Natural killer cell (primary cell): ENCODE measurements at regions not wholly inside any gene's neighbourhood (a gene's known extent, or its start where the extent isn't known, plus 50 kb on each side); places are given as distances from the start of the nearest gene placed in this dataset.

ENCODE experiments used
- ATAC-seq, 3 donors: fragments of 150-1000 bp in 2 of 3; fragments of 200-7000 bp in 1 of 3; cut with Tn5 transposase; 1 replicate in 1 of 3; 2 replicates in 2 of 3; pipeline ENCODE4 v1.10.0; 2021; ENCODE audit warnings: mild to moderate bottlenecking in 2 of 3, moderate library complexity in 2 of 3
- DNase-seq, 2 donors: peaks; one replicate each; pipeline versions ENCODE4 v3.0.0 to v3.0.0-alpha.2; 2013 to 2021; ENCODE audit warnings: mixed read lengths in 1 of 2
- H3K27ac ChIP-seq: one replicate; pipeline ENCODE4 v1.5.1; 2013; ENCODE audit warnings: mild to moderate bottlenecking, low read length
- H3K27me3 ChIP-seq: one replicate; pipeline ENCODE4 v1.6.1; 2013; ENCODE audit warnings: low read length; ENCODE audit not compliant: control insufficient read depth, insufficient read depth
- H3K36me3 ChIP-seq: one replicate; pipeline ENCODE4 v1.6.1; 2013; ENCODE audit warnings: low read length; ENCODE audit not compliant: control insufficient read depth, insufficient read depth
- H3K4me1 ChIP-seq: one replicate; pipeline ENCODE4 v1.6.1; 2013; ENCODE audit warnings: low read length; ENCODE audit not compliant: control insufficient read depth, insufficient read depth
- H3K4me3 ChIP-seq: one replicate; pipeline ENCODE4 v1.5.1; 2013; ENCODE audit warnings: low read length
- H3K9me3 ChIP-seq: one replicate; pipeline ENCODE4 v1.6.1; 2013; ENCODE audit warnings: low read length; ENCODE audit not compliant: control insufficient read depth, insufficient read depth
- H3K27ac Mint-ChIP-seq, 2 donors: one replicate each; pipeline ENCODE4 v1.8.0; 2022; ENCODE audit warnings: mild to moderate bottlenecking in 2 of 2, mixed read lengths in 2 of 2, moderate library complexity in 1 of 2
- H3K27me3 Mint-ChIP-seq, 2 donors: one replicate each; pipeline ENCODE4 v1.8.0; 2022; ENCODE audit warnings: low read depth in 2 of 2, mixed read lengths in 2 of 2
- H3K36me3 Mint-ChIP-seq: one replicate; pipeline ENCODE4 v1.8.0; 2022; ENCODE audit warnings: mixed read lengths
- H3K4me1 Mint-ChIP-seq, 2 donors: one replicate each; pipeline ENCODE4 v1.8.0; 2022; ENCODE audit warnings: mixed read lengths in 2 of 2
- H3K4me3 Mint-ChIP-seq: one replicate; pipeline ENCODE4 v1.8.0; 2022; ENCODE audit warnings: mild to moderate bottlenecking, moderate library complexity, mixed read lengths
- H3K9me3 Mint-ChIP-seq, 2 donors: one replicate each; pipeline ENCODE4 v1.8.0; 2022; ENCODE audit warnings: mixed read lengths in 2 of 2
- WGBS: methylation state at CpG from one replicate; pipeline ENCODE4 v1.1.7; 2013; ENCODE audit warnings: missing lambda C conversion rate; ENCODE audit not compliant: insufficient coverage; 5-methylcytosine and 5-hydroxymethylcytosine counted together
- intact Hi-C: fragments of 100-400 bp; cut with micrococcal nuclease; formaldehyde crosslinking; loops from one replicate; pipeline ENCODE4 v1.14.2; 2022
- TF ChIP-seq, protein P1 (sequence below): fragments of 200-600 bp; IDR thresholded peaks from one replicate; pipeline ENCODE4 v1.8.0; 2022; ENCODE audit warnings: antibody characterized with exemption

GRCh38 chr4:12555011-12555410 is 929.1 kb downstream of the RAB28 start:
- no peaks in the 10 kb centered on the region for H3K4me1 ChIP-seq
- peaks cover 14 to 33% of the 10 kb centered on the region in 2 donors for H3K9me3 Mint-ChIP-seq
- no peaks in the 10 kb centered on the region for H3K9me3 ChIP-seq
- no peak overlapping the region for H3K4me3 ChIP-seq
- TF ChIP-seq, protein P1, sequence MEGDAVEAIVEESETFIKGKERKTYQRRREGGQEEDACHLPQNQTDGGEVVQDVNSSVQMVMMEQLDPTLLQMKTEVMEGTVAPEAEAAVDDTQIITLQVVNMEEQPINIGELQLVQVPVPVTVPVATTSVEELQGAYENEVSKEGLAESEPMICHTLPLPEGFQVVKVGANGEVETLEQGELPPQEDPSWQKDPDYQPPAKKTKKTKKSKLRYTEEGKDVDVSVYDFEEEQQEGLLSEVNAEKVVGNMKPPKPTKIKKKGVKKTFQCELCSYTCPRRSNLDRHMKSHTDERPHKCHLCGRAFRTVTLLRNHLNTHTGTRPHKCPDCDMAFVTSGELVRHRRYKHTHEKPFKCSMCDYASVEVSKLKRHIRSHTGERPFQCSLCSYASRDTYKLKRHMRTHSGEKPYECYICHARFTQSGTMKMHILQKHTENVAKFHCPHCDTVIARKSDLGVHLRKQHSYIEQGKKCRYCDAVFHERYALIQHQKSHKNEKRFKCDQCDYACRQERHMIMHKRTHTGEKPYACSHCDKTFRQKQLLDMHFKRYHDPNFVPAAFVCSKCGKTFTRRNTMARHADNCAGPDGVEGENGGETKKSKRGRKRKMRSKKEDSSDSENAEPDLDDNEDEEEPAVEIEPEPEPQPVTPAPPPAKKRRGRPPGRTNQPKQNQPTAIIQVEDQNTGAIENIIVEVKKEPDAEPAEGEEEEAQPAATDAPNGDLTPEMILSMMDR = no peak
- H3K27me3 ChIP-seq = no peaks in the 10 kb centered on the region
- intact Hi-C loops = no loop called here
- DNase-seq (no peak), ATAC-seq (no peak)
- H3K4me1 Mint-ChIP-seq = no peaks in the 10 kb centered on the region
- H3K36me3 Mint-ChIP-seq = no peaks in the 10 kb centered on the region
- WGBS = 69% methylated on average over 4 of the region's 4 CpGs
- H3K27me3 Mint-ChIP-seq = no peaks in the 10 kb centered on the region
- H3K4me3 Mint-ChIP-seq = no peak overlapping the region
- H3K27ac Mint-ChIP-seq = no peak overlapping the region
- no peak overlapping the region for H3K27ac ChIP-seq
- no peaks in the 10 kb centered on the region for H3K36me3 ChIP-seq

DNA sequence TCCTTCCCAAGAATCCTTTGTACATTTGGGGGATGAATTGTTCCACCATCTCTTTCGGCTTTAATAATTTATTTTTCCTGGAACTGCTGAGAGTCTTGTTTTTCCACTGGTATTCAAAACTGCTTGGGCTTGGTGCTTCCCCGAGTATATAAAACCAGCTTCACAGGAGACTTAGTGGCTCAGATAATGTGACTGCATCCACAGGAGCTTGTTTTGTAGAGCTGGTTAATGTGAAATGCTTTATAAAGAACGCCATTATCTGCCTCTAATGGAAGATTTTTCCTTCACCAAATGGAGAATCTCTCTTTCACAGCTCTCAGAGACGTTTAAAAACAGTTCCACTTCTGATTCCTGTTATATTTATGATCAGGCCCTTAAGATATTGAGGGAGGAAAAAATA is 935.5 kb downstream of the RAB28 start:
- Mint-ChIP-seq H3K4me1 (no peaks in the 10 kb centered on the region), H3K27me3 (no peaks in the 10 kb centered on the region), H3K27ac (no peak overlapping the region), H3K9me3 (peaks cover 8 to 21% of the 10 kb centered on the region in 2 donors), H3K36me3 (no peaks in the 10 kb centered on the region), H3K4me3 (no peak overlapping the region)
- WGBS = 74% methylated on average over 3 of the region's 4 CpGs
- DNase-seq = no peak
- Histone ChIP-seq H3K4me3 (no peak overlapping the region), H3K27ac (no peak overlapping the region), H3K36me3 (no peaks in the 10 kb centered on the region), H3K27me3 (no peaks in the 10 kb centered on the region), H3K9me3 (no peaks in the 10 kb centered on the region), H3K4me1 (no peaks in the 10 kb centered on the region)
- ATAC-seq = no peak
- intact Hi-C loops = no loop called here
- TF ChIP-seq, protein P1 = no peak

DNA sequence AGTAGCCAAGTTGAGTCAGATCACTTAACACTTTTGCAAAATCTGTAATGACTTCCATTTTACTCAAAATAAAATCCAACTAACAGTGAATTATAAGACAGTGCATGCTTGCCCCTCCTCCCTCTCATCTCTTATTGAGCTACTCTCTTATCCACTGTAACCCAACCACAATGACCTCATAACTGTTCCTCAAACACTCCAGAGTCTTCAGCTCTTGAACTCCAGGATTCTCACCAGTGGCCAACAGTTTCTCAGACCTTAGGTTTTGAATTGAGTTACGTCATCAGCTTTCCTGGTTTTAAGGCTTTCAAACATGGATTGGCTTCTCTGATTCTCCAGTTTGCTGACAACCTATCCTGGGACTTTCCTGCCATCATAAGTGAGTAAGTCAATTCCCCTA is 938.3 kb downstream of the RAB28 start:
- H3K9me3 ChIP-seq = no peaks in the 10 kb centered on the region

DNA sequence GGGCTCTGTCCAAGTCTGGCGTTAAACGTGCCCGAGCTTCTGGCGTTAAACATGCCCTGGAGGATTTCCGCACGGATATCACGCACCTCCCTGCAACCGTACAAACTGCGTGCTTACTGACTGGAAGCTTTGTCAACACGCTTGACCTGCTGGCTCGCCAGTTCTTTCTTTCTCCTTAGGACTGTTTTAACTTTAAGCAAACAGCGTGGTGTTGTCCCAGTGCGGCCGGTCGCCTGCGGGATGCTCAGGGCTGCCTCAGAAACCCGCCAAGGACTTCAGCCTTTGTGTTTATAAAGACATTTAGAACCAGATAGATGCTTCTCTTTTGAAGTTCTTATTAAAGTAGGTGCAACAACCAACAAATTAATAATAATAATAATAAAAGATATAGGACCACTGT is 946.0 kb downstream of the RAB28 start:
- H3K27me3 Mint-ChIP-seq = no peaks in the 10 kb centered on the region
- no peak overlapping the region for H3K27ac ChIP-seq
- TF ChIP-seq, protein P1 = no peak
- DNase-seq (no peak), ATAC-seq (no peak)
- no peaks in the 10 kb centered on the region for H3K27me3 ChIP-seq
- no peaks in the 10 kb centered on the region for H3K9me3 ChIP-seq
- intact Hi-C loops = no loop called here
- no peaks in the 10 kb centered on the region for H3K4me1 Mint-ChIP-seq
- no peaks in the 10 kb centered on the region for H3K36me3 ChIP-seq
- H3K9me3 Mint-ChIP-seq = peaks cover 7 to 8% of the 10 kb centered on the region in 2 donors
- H3K4me3 Mint-ChIP-seq = no peak overlapping the region
- no peak overlapping the region for H3K4me3 ChIP-seq
- H3K4me1 ChIP-seq = no peaks in the 10 kb centered on the region
- no peaks in the 10 kb centered on the region for H3K36me3 Mint-ChIP-seq
- 93% methylated on average over 17 of the region's 17 CpGs for WGBS
- H3K27ac Mint-ChIP-seq = no peak overlapping the region

More for the DNA sequence above, 938.3 kb downstream of the RAB28 start:
- no peaks in the 10 kb centered on the region for H3K36me3 Mint-ChIP-seq
- Histone ChIP-seq H3K27me3 (no peaks in the 10 kb centered on the region), H3K4me3 (no peak overlapping the region), H3K4me1 (no peaks in the 10 kb centered on the region), H3K36me3 (no peaks in the 10 kb centered on the region), H3K27ac (no peak overlapping the region)
- H3K4me1 Mint-ChIP-seq = no peaks in the 10 kb centered on the region
- WGBS = 92% methylated on average over 1 of the region's 1 CpG
- ATAC-seq = no peak
- no peaks in the 10 kb centered on the region for H3K27me3 Mint-ChIP-seq
- peaks cover 3 to 8% of the 10 kb centered on the region in 2 donors for H3K9me3 Mint-ChIP-seq
- H3K4me3 Mint-ChIP-seq = no peak overlapping the region
- H3K27ac Mint-ChIP-seq = no peak overlapping the region
- TF ChIP-seq, protein P1 = no peak
- intact Hi-C loops = no loop called here
- DNase-seq = no peak
